HepG2 (cell line): ENCODE measurements at regions not wholly inside any gene's neighbourhood (a gene's known extent, or its start where the extent isn't known, plus 50 kb on each side); places are given as distances from the start of the nearest gene placed in this dataset.

Experiments used
- ATAC-seq: fragments of 200-7000 bp; cut with Tn5 transposase; 3 replicates; pipeline ENCODE4 v1.9.1; 2020; ENCODE audit warnings: mild to moderate bottlenecking, moderate library complexity
- BruUV-seq: library from RNA; stranded (reverse); fragments of 400-500 nt; replicated peaks from 2 replicates; lab custom pipeline; 2021; lab: Mats Ljungman, UMichigan
- CTCF ChIA-PET: fragments of 300-600 bp; formaldehyde crosslinking; extraction: SDS; loops from one replicate; lab custom pipeline; 2021; ENCODE audit warnings: low total read pairs, inconsistent platforms, low intra/inter-chr PET ratio; lab: Yijun Ruan, JAX
- POLR2A ChIA-PET: fragments of 350-600 bp; sonication (Branson Sonifier 250); formaldehyde crosslinking; loops from one replicate; lab custom pipeline; 2020; ENCODE audit warnings: antibody characterized with exemption, inconsistent platforms; lab: Yijun Ruan, JAX
- DNase-seq: peaks from one replicate; pipeline ENCODE4 v3.0.0-alpha.2; 2015; ENCODE audit warnings: low spot score
- FAIRE-seq: peaks from 3 replicates; lab custom pipeline; 2011; peaks lifted over from hg19 to GRCh38; lab: Jason Lieb, UNC
- H2AFZ ChIP-seq: one replicate; pipeline ENCODE4 v1.6.1; 2011; ENCODE audit warnings: low read length, inconsistent platforms
- H3K27ac ChIP-seq: fragments of 300-600 bp; 3 replicates; pipeline ENCODE4 v1.8.0; 2011; ENCODE audit warnings: mixed run types, mild to moderate bottlenecking, mixed read lengths, low read length, inconsistent platforms; ENCODE audit not compliant: insufficient read depth; ENCODE audit errors: extremely low read length
- H3K27me3 ChIP-seq, 2 experiments: fragments of 200-600 bp in 1 of 2; 2 replicates in 1 of 2; 3 replicates in 1 of 2; pipeline versions ENCODE4 v1.6.0 to v1.8.0; 2011; ENCODE audit warnings: low read length in 2 of 2, mild to moderate bottlenecking in 2 of 2, moderate library complexity in 2 of 2, inconsistent platforms in 1 of 2; ENCODE audit not compliant: insufficient read depth in 2 of 2, control insufficient read depth in 1 of 2
- H3K36me3 ChIP-seq, 2 experiments: fragments of 200-600 bp in 1 of 2; replicated peaks in 1 of 2; 2 replicates in 1 of 2; 3 replicates in 1 of 2; pipeline versions ENCODE4 v1.5.1 to v1.8.0; 2011; ENCODE audit warnings: low read length in 2 of 2, inconsistent platforms in 1 of 2; ENCODE audit not compliant: insufficient read depth in 2 of 2, control insufficient read depth in 1 of 2
- H3K4me1 ChIP-seq: 2 replicates; pipeline ENCODE4 v1.5.1; 2012; ENCODE audit warnings: low read length, inconsistent platforms; ENCODE audit not compliant: insufficient read depth
- H3K4me2 ChIP-seq: 2 replicates; pipeline ENCODE4 v1.6.0; 2011; ENCODE audit warnings: low read depth, low read length, inconsistent platforms
- H3K4me3 ChIP-seq, 3 experiments: fragments of 200-600 bp in 1 of 3; sonication (generic), shearing (Covaris generic) in 1 of 3; replicated peaks in 1 of 3; 2 replicates each; pipeline ENCODE4 v1.5.1; 2011 to 2016; ENCODE audit warnings: low read length in 3 of 3, inconsistent platforms in 2 of 3, low read depth in 2 of 3, mild to moderate bottlenecking in 2 of 3, control low read depth in 1 of 3, mixed read lengths in 1 of 3; ENCODE audit not compliant: insufficient read depth in 1 of 3
- H3K79me2 ChIP-seq: one replicate; pipeline ENCODE4 v1.6.1; 2011; ENCODE audit warnings: low read length, inconsistent platforms; ENCODE audit not compliant: insufficient read depth
- H3K9ac ChIP-seq: 2 replicates; pipeline ENCODE4 v1.6.0; 2011; ENCODE audit warnings: mild to moderate bottlenecking, low read depth, low read length, inconsistent platforms; ENCODE audit not compliant: insufficient read depth
- H3K9me3 ChIP-seq: 2 replicates; pipeline ENCODE4 v1.5.1; 2012; ENCODE audit warnings: mild to moderate bottlenecking, low read length
- H4K20me1 ChIP-seq: 2 replicates; pipeline ENCODE4 v1.6.0; 2011; ENCODE audit warnings: inconsistent platforms, mild to moderate bottlenecking, low read length, moderate library complexity; ENCODE audit not compliant: insufficient read depth
- CREB1 ChIP-seq, 2 experiments: fragments of 450-650 bp in 1 of 2; IDR thresholded peaks; 2 replicates each; pipeline ENCODE4 v1.6.1; 2016 to 2017; ENCODE audit warnings: control low read depth in 1 of 2, mild to moderate bottlenecking in 1 of 2, missing compliant biosample characterization in 1 of 2, missing genetic modification characterization in 1 of 2
- KDM1A ChIP-seq: IDR thresholded peaks from 2 replicates; pipeline ENCODE4 v1.6.1; 2016; ENCODE audit warnings: missing compliant biosample characterization
- MTA3 ChIP-seq: sonication (generic); formaldehyde crosslinking; IDR thresholded peaks from 2 replicates; pipeline ENCODE4 v1.4.0; 2020; ENCODE audit warnings: missing genetic modification reagents
- NFKB2 ChIP-seq: sonication (generic); formaldehyde crosslinking; IDR thresholded peaks from 2 replicates; pipeline ENCODE4 v1.4.0; 2020; ENCODE audit warnings: missing genetic modification reagents, borderline replicate concordance
- PAX8 ChIP-seq: sonication (generic); formaldehyde crosslinking; IDR thresholded peaks from 2 replicates; pipeline ENCODE4 v1.8.0; 2022; ENCODE audit warnings: mild to moderate bottlenecking, missing genetic modification reagents, borderline replicate concordance
- TARDBP ChIP-seq: sonication (generic); formaldehyde crosslinking; IDR thresholded peaks from 2 replicates; pipeline ENCODE4 v1.8.0; 2022; ENCODE audit warnings: mild to moderate bottlenecking, missing genetic modification reagents
- TRIM24 ChIP-seq: sonication (generic); formaldehyde crosslinking; IDR thresholded peaks from 2 replicates; pipeline ENCODE4 v1.8.0; 2022; ENCODE audit warnings: mild to moderate bottlenecking, missing genetic modification reagents
- ZNF207 ChIP-seq: fragments of 450-650 bp; IDR thresholded peaks from 2 replicates; pipeline ENCODE4 v1.6.1; 2016; ENCODE audit warnings: antibody characterized with exemption, borderline replicate concordance
- ZNF563 ChIP-seq: sonication (generic); formaldehyde crosslinking; IDR thresholded peaks from 2 replicates; pipeline ENCODE4 v1.8.0; 2022; ENCODE audit warnings: mild to moderate bottlenecking, moderate library complexity, missing genetic modification reagents
- WGBS: methylation state at CpG from one replicate; pipeline ENCODE4 v1.1.6; 2017; ENCODE audit warnings: low lambda C conversion rate; 5-methylcytosine and 5-hydroxymethylcytosine counted together
- in situ Hi-C: cut with HindIII; loops from 2 replicates; pipeline ENCODE4 v1.10.0; 2017; ENCODE audit warnings: low pct_unique_long_range_greater_than_20kb; ENCODE audit not compliant: extremely low pct_ligation_motif_present
- intact Hi-C: fragments of 100-400 bp; cut with micrococcal nuclease; formaldehyde crosslinking; loops from one replicate; pipeline ENCODE4 v1.10.0; 2022; ENCODE audit not compliant: unreplicated experiment
- TF ChIP-seq, protein P1 (sequence below): sonication (generic); formaldehyde crosslinking; IDR thresholded peaks from 2 replicates; pipeline ENCODE4 v1.4.0; 2020; ENCODE audit warnings: mild to moderate bottlenecking, missing genetic modification reagents

DNA sequence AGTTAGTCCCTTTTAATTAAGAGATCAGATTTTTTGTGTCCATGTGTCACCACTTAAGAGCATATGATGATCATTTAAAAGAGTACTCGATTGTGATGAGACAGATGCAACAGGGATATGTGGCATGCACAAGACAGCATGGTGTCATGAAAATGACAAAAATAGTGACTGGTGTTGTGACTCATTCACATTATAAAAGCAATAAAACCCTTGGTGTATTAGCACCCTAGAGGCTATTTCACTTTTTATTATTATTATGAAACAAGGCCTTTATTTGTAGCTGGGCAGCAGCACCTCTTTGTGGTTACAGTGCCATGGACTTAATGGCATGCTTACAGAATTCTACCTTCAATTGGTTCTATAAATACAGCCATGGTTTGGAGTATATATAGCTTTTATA lies 1296.0 kb upstream of the ZEB2 start:
- no peak overlapping the region for H3K9ac ChIP-seq
- TF ChIP-seq CREB1 (IDR thresholded peaks at IDR 0.05): 0 out of 2 replicates have a peak, but pooled peaks have one; percentile 21
- TF ChIP-seq CREB1 (CRISPR knock-in tag; IDR thresholded peaks at IDR 0.05): no peak
- TF ChIP-seq, protein P1, sequence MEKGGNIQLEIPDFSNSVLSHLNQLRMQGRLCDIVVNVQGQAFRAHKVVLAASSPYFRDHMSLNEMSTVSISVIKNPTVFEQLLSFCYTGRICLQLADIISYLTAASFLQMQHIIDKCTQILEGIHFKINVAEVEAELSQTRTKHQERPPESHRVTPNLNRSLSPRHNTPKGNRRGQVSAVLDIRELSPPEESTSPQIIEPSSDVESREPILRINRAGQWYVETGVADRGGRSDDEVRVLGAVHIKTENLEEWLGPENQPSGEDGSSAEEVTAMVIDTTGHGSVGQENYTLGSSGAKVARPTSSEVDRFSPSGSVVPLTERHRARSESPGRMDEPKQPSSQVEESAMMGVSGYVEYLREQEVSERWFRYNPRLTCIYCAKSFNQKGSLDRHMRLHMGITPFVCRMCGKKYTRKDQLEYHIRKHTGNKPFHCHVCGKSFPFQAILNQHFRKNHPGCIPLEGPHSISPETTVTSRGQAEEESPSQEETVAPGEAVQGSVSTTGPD (CRISPR knock-in tag): no peak
- TF ChIP-seq, all 625 proteins: peak for 1
- no peak overlapping the region for H2AFZ ChIP-seq
- in situ Hi-C loops (no loop called here), intact Hi-C loops (no loop called here)
- H3K79me2 ChIP-seq: no peaks in the 10 kb centered on the region
- DNase-seq: no peak
- peaks cover 16% of the 10 kb centered on the region for H3K4me1 ChIP-seq
- no peaks in the 10 kb centered on the region for H4K20me1 ChIP-seq
- BruUV-seq: no TSS peak
- ChIA-PET CTCF (no interaction called here), POLR2A (no interaction called here)
- WGBS: 98% methylated on average over 1 of the region's 1 CpG
- no peaks in the 10 kb centered on the region for H3K36me3 ChIP-seq
- no peaks in the 10 kb centered on the region for H3K27me3 ChIP-seq
- H3K4me2 ChIP-seq: no peak overlapping the region
- ATAC-seq: no peak
- no peaks in the 10 kb centered on the region for H3K9me3 ChIP-seq
- H3K27ac ChIP-seq: no peak overlapping the region
- H3K4me3 ChIP-seq: no peak overlapping the region
- no peak for FAIRE-seq

DNA sequence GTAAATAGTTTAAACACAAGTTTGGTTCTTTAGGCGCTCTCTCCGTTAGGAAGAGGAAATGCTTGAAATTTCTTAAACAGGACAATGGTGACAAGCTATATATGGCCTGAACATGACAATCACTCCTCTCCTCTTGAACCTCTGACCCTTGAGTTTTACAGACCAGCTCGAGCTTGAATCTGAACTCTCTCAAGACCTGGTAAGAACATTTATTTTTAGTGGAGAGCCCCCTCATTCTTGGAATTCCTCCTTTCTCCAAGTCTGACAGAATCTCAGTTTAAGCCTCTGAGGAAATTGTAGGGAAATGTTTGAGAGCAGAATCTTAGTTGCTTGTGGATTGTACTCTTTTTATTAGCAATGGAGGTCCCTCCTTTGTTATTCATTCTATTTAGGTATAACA lies 1293.6 kb upstream of the ZEB2 start:
- Histone ChIP-seq H3K4me1 (0 out of 2 replicates have a peak, but pooled peaks cover 8% of the 10 kb centered on the region), H3K27me3 (no peaks in the 10 kb centered on the region), H3K9me3 (no peaks in the 10 kb centered on the region), H3K4me3 (no peak overlapping the region), H3K9ac (no peak overlapping the region), H2AFZ (no peak overlapping the region), H3K27ac (no peak overlapping the region), H3K4me2 (no peak overlapping the region), H3K36me3 (no peaks in the 10 kb centered on the region), H4K20me1 (no peaks in the 10 kb centered on the region), H3K79me2 (no peaks in the 10 kb centered on the region)
- TF ChIP-seq KDM1A (CRISPR knock-in tag) (no peak), PAX8 (no peak), ZNF563 (no peak), MTA3 (CRISPR knock-in tag) (no peak), ZNF207 (no peak), NFKB2 (CRISPR knock-in tag) (no peak), TARDBP (no peak), TRIM24 (CRISPR knock-in tag) (no peak)
- no peak for DNase-seq
- BruUV-seq: no TSS peak
- no peak for ATAC-seq
- WGBS: 88% methylated on average over 3 of the region's 3 CpGs
- FAIRE-seq: no peak
- intact Hi-C loops: no loop called here
- in situ Hi-C loops: no loop called here
- POLR2A ChIA-PET: interaction anchor here (1.0 kb wide), 1 partner anchor 10 kb away, joined by 4 read pairs; no protein-coding TSS in a partner anchor
- CTCF ChIA-PET: no interaction called here
